Muscle of back (tissue), 3 donors: ENCODE measurements at regions not wholly inside any gene's neighbourhood (a gene's known extent, or its start where the extent isn't known, plus 50 kb on each side); places are given as distances from the start of the nearest gene placed in this dataset.
"Not testable (repeated sequence)": the region's sequence is repeated elsewhere in the genome, so short reads cannot be mapped to it uniquely, and the experiment has no call there.

Experiments
- DNase-seq, 3 donors: peaks; one replicate each; pipeline versions ENCODE4 v3.0.0 to v3.0.0-alpha.2; 2013

DNA sequence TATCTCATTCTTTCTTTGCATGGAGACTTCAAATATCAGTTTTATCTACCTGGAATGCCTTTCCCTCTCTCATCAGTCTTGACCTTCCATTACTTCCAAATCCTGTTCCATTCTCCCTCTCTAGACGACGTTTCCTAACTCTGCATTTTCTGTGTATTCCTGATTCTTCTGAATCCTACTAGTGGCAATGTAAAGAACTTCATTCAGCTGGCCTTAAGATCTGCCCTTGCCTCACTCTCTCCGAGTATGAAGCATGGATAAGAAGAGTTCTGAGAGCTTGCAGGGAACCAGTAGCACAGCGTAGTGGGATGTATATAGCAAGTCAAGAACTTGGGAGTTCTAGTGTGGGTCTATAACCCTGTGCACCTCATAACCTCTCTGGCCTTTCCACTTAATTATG, 68.5 kb upstream of the HOXC13 start:
- DNase-seq: no peak

DNA sequence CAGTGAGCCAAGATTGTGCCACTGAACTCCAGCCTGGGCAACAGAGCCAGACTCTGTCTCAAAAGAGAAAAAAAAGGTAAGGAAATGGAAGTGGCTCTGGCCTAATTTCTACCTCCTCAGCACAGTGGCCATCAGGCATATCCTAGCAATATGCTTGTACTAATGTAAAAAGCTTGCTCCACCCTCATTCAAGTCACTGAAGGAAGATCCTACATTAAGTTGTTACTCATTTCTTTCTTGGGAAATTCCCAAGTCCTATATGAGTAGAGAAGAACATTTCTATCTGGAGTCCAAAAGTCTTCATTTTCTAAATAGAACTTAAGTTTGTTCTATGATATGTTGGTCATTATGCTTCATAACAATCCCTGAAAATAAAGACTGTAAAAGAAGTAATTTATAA, 67.3 kb upstream of the HOXC13 start:
- DNase-seq: no peak

DNA sequence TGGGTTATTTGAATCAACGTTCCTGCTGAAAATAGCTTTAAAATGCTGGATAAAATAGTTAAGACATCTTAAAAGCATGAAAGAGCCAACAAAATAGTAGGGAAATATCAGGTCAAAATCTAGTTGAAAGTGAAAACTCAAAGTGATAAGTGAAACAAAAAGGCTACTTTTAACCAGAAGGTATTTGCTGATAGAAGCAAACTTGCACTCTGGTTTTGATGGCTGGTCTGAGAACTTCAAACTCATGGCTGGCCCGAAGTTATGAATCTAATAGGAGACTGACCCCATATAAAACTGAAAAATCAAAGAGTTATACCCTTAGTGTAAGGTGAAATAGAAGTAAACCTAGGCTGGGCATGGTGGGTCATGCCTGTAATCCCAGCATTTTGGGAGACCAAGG, 66.3 kb upstream of the HOXC13 start:
- no peak for DNase-seq

GRCh38 chr12:53877961-53878360, 60.7 kb upstream of the HOXC13 start:
- not testable (repeated sequence) for DNase-seq

- no peak for DNase-seq
Measured at GRCh38 chr12:53887006-53887405, 51.6 kb upstream of the HOXC13 start.

DNA sequence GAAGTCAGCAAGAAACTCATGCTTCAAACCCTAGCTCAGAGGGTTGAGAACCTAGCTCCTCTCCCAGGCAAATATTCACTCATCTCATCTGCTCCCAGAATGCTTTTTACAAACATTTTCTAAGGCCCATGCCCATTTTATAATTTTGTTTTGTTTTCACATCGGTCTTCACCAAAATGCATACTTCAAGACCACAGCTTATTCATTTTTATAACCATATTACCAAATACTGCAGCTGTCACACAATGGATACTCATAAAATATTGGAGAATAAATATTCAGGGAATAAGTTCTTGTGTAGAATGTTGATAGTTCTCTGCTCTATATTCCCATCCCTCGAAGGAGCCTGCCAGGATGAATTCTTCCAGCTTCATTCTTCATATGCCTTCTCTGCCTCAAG, 50.8 kb upstream of the HOXC13 start:
- no peak for DNase-seq
